ENCODE measurements at regions not wholly inside any gene's neighbourhood (a gene's known extent, or its start where the extent isn't known, plus 50 kb on each side); places are given as distances from the start of the nearest gene placed in this dataset.

GRCh38 chrX:39525758-39526157 is 572.0 kb downstream of the BCOR start:
- Histone ChIP-seq H4K5ac (ENCODE audit: insufficient read length, low read depth, low read length) (no peak overlapping the region), H3K4ac (ENCODE audit: low read depth, low read length) (no peak overlapping the region), H2AFZ (ENCODE audit: low read length) (no peak overlapping the region), H3K9me3 (ENCODE audit: control insufficient read depth, low read depth, low read length) (no peaks in the 10 kb centered on the region), H3K79me1 (ENCODE audit: insufficient read depth, low read depth, low read length, poor library complexity, severe bottlenecking) (no peaks in the 10 kb centered on the region), H3K23me2 (ENCODE audit: insufficient read length, low read depth, low read length, poor library complexity, severe bottlenecking) (no peaks in the 10 kb centered on the region), H2BK15ac (ENCODE audit: low read depth, low read length) (no peak overlapping the region), H3K23ac (ENCODE audit: insufficient read length, low read depth, low read length) (no peak overlapping the region), H3K27me3 (ENCODE audit: insufficient read depth, low read length) (no peaks in the 10 kb centered on the region), H4K20me1 (ENCODE audit: control insufficient read depth, insufficient read depth, insufficient read length) (no peaks in the 10 kb centered on the region), H3K56ac (ENCODE audit: insufficient read length, low read depth, low read length) (no peak overlapping the region), H3K27ac (ENCODE audit: insufficient read length, low read depth, low read length) (no peak overlapping the region), H2AK5ac (ENCODE audit: insufficient read length, low read length) (no peak overlapping the region), H4K91ac (ENCODE audit: insufficient read length, low read depth, low read length) (no peak overlapping the region), H2BK5ac (ENCODE audit: insufficient read length, low read length) (no peak overlapping the region), H3K4me2 (ENCODE audit: insufficient read depth, insufficient read length, low read length) (no peak overlapping the region), H2BK20ac (ENCODE audit: low read depth, low read length, poor library complexity, severe bottlenecking) (no peak overlapping the region), H3K9ac (ENCODE audit: extremely low read depth, insufficient read length, low read length) (no peak overlapping the region), H4K8ac (replicated peaks; ENCODE audit: insufficient read length, low read depth, low read length) (no peak overlapping the region), H3K18ac (ENCODE audit: insufficient read length, low read depth, low read length) (no peak overlapping the region), H2BK12ac (ENCODE audit: insufficient read length, low read depth, low read length) (no peak overlapping the region), H2BK120ac (ENCODE audit: low read depth, low read length, poor library complexity, severe bottlenecking) (no peak overlapping the region), H3T11ph (ENCODE audit: low read length) (no peak overlapping the region), H3K79me2 (ENCODE audit: insufficient read depth, low read length) (no peaks in the 10 kb centered on the region), H3K14ac (ENCODE audit: insufficient read depth, low read length) (no peak overlapping the region), H3K4me1 (ENCODE audit: insufficient read depth, low read length) (peaks cover 2% of the 10 kb centered on the region)
- peak; percentile 14 for DNase-seq
- Mint-ChIP-seq H3K4me3 (no peak overlapping the region), H3K27ac (no peak overlapping the region), H3K27me3 (ENCODE audit: low read depth) (peaks cover 3% of the 10 kb centered on the region), H3K36me3 (ENCODE audit: insufficient read depth in 1 of 3, low read depth in 3 of 3) (peaks cover 4 to 9% (median 7%) of the 10 kb centered on the region in 3 experiments; a peak in 6 of 7 replicates), H3K9me3 (peaks cover 58 to 80% of the 10 kb centered on the region in 2 experiments), H3K4me1 (peaks cover 0 to 2% of the 10 kb centered on the region in 2 experiments; a peak in 1 of 4 replicates)
- no CpG with 5 or more reads among the region's 3 CpGs for WGBS (ENCODE audit: extremely low coverage, insufficient read length, low lambda C conversion rate)
- no peak for TF ChIP-seq CTCF (conservative IDR thresholded peaks at IDR 0.05)

Measured in H9 (cell line).